Neural cell (in vitro differentiated cells): ENCODE measurements at regions not wholly inside any gene's neighbourhood (a gene's known extent, or its start where the extent isn't known, plus 50 kb on each side); places are given as distances from the start of the nearest gene placed in this dataset.

Experiments
- H2AFZ ChIP-seq: fragments of 200-600, 300-800 bp; sonication (generic), shearing (Covaris generic); 2 replicates; pipeline ENCODE4 v1.6.0; 2014; ENCODE audit warnings: low read depth, mild to moderate bottlenecking, antibody characterized with exemption, low read length, moderate library complexity
- H3F3A ChIP-seq: fragments of 200-600 bp; shearing (Covaris generic); 2 replicates; pipeline ENCODE4 v1.6.1; 2016; ENCODE audit warnings: mild to moderate bottlenecking, moderate library complexity, mixed read lengths, antibody characterized with exemption, low read length; ENCODE audit not compliant: insufficient read depth, poor library complexity, severe bottlenecking
- H3K27ac ChIP-seq: fragments of 200-600, 300-800 bp; sonication (generic), shearing (Covaris generic); 2 replicates; pipeline ENCODE4 v1.5.1; 2014; ENCODE audit warnings: mild to moderate bottlenecking, low read length, moderate library complexity
- H3K27me3 ChIP-seq: fragments of 300-800, 200-600 bp; sonication (generic), shearing (Covaris generic); 2 replicates; pipeline ENCODE4 v1.6.0; 2014; ENCODE audit warnings: mild to moderate bottlenecking, low read depth, low read length, moderate library complexity; ENCODE audit not compliant: insufficient read depth
- H3K36me3 ChIP-seq: fragments of 300-800, 200-600 bp; sonication (generic), shearing (Covaris generic); 2 replicates; pipeline ENCODE4 v1.5.1; 2014; ENCODE audit warnings: mild to moderate bottlenecking, antibody characterized with exemption, low read length, moderate library complexity; ENCODE audit not compliant: insufficient read depth
- H3K4me2 ChIP-seq: fragments of 300-800, 200-600 bp; sonication (generic), shearing (Covaris generic); 2 replicates; pipeline ENCODE4 v1.6.0; 2014; ENCODE audit warnings: mild to moderate bottlenecking, low read length
- H3K4me3 ChIP-seq: fragments of 300-800, 200-600 bp; sonication (generic), shearing (Covaris generic); 2 replicates; pipeline ENCODE4 v1.5.1; 2014; ENCODE audit warnings: mild to moderate bottlenecking, low read length, moderate library complexity
- H3K79me2 ChIP-seq: fragments of 200-600 bp; shearing (Covaris generic); replicated peaks from 2 replicates; pipeline ENCODE4 v1.6.0; 2014; ENCODE audit warnings: mild to moderate bottlenecking, low read length, moderate library complexity; ENCODE audit not compliant: insufficient read depth
- H3K9ac ChIP-seq: fragments of 300-800, 200-600 bp; sonication (generic), shearing (Covaris generic); 2 replicates; pipeline ENCODE4 v1.6.1; 2016; ENCODE audit warnings: mild to moderate bottlenecking, low read length, mixed read lengths
- H3K9me2 ChIP-seq: fragments of 200-600 bp; shearing (Covaris generic); 2 replicates; pipeline ENCODE4 v1.6.1; 2016; ENCODE audit warnings: mild to moderate bottlenecking, low read length, mixed read lengths; ENCODE audit not compliant: insufficient read depth
- H3K9me3 ChIP-seq: fragments of 200-600, 300-800 bp; sonication (generic), shearing (Covaris generic); 2 replicates; pipeline ENCODE4 v1.6.1; 2016; ENCODE audit warnings: mild to moderate bottlenecking, mixed run types, low read length, moderate library complexity, mixed read lengths
- H4K20me1 ChIP-seq: fragments of 200-600 bp; shearing (Covaris generic); 2 replicates; pipeline ENCODE4 v1.6.1; 2016; ENCODE audit warnings: mild to moderate bottlenecking, mixed run types; ENCODE audit not compliant: insufficient read depth
- CTCF ChIP-seq: fragments of 450-650 bp; IDR thresholded peaks from 2 replicates; pipeline ENCODE4 v1.5.1; 2014; ENCODE audit warnings: antibody characterized with exemption, mild to moderate bottlenecking, moderate library complexity; ENCODE audit not compliant: poor library complexity, severe bottlenecking
- EP300 ChIP-seq: fragments of 450-650 bp; conservative IDR thresholded peaks from 2 replicates; pipeline ENCODE4 v1.6.1; 2014; ENCODE audit warnings: antibody characterized with exemption, mild to moderate bottlenecking, moderate library complexity; ENCODE audit not compliant: poor library complexity, severe bottlenecking
- EZH2 ChIP-seq: fragments of 200-600, 300-800 bp; shearing (Covaris generic), sonication (generic); IDR thresholded peaks from 2 replicates; pipeline ENCODE4 v1.6.1; 2014; ENCODE audit warnings: antibody characterized with exemption, low read length, borderline replicate concordance, mild to moderate bottlenecking; ENCODE audit not compliant: insufficient read depth, poor library complexity, severe bottlenecking
- MXI1 ChIP-seq: fragments of 450-650 bp; conservative IDR thresholded peaks from 2 replicates; pipeline ENCODE4 v1.6.1; 2014; ENCODE audit warnings: antibody characterized with exemption, mild to moderate bottlenecking; ENCODE audit not compliant: poor library complexity, severe bottlenecking
- POLR2AphosphoS5 ChIP-seq: IDR thresholded peaks from 2 replicates; pipeline ENCODE4 v1.6.1; 2012
- RAD21 ChIP-seq: fragments of 450-650 bp; conservative IDR thresholded peaks from 2 replicates; pipeline ENCODE4 v1.6.1; 2014; ENCODE audit warnings: antibody characterized with exemption, mild to moderate bottlenecking, moderate library complexity
- REST ChIP-seq: IDR thresholded peaks from 2 replicates; pipeline ENCODE4 v1.6.1; 2012; ENCODE audit warnings: borderline replicate concordance
- SMC3 ChIP-seq: fragments of 450-650 bp; conservative IDR thresholded peaks from 2 replicates; pipeline ENCODE4 v1.6.1; 2014; ENCODE audit warnings: antibody characterized with exemption, mild to moderate bottlenecking, moderate library complexity; ENCODE audit not compliant: poor library complexity
- TAF1 ChIP-seq: IDR thresholded peaks from 2 replicates; pipeline ENCODE4 v1.6.1; 2012; ENCODE audit warnings: low read depth

- no peaks in the 10 kb centered on the region for H3K36me3 ChIP-seq
- H4K20me1 ChIP-seq = no peaks in the 10 kb centered on the region
- H3K4me2 ChIP-seq = no peak overlapping the region
- no peaks in the 10 kb centered on the region for H3K79me2 ChIP-seq
- H3K27ac ChIP-seq = no peak overlapping the region
- H3K9me2 ChIP-seq = no peaks in the 10 kb centered on the region
- TF ChIP-seq EP300 = no peak
- TF ChIP-seq RAD21 = peak; percentile 29
- H3K9me3 ChIP-seq = no peaks in the 10 kb centered on the region
- no peak overlapping the region for H3K4me3 ChIP-seq
- no peaks in the 10 kb centered on the region for H3K27me3 ChIP-seq
- H2AFZ ChIP-seq = no peak overlapping the region
- no peaks in the 10 kb centered on the region for H3F3A ChIP-seq
- H3K9ac ChIP-seq = no peak overlapping the region
Measured at GRCh38 chr2:122191331-122191730, 435.9 kb downstream of the TSN start.

- H3F3A ChIP-seq = no peaks in the 10 kb centered on the region
- H3K9ac ChIP-seq = no peak overlapping the region
- TF ChIP-seq RAD21 (no peak), MXI1 (no peak), REST (no peak), EZH2 (no peak), POLR2AphosphoS5 (no peak), CTCF (no peak), SMC3 (no peak), EP300 (no peak), TAF1 (no peak)
- H3K9me2 ChIP-seq = no peaks in the 10 kb centered on the region
- no peak overlapping the region for H3K4me3 ChIP-seq
- no peaks in the 10 kb centered on the region for H3K9me3 ChIP-seq
- H3K79me2 ChIP-seq = no peaks in the 10 kb centered on the region
- H3K27me3 ChIP-seq = no peaks in the 10 kb centered on the region
- H4K20me1 ChIP-seq = no peaks in the 10 kb centered on the region
- H3K27ac ChIP-seq = no peak overlapping the region
- H2AFZ ChIP-seq = no peak overlapping the region
- no peak overlapping the region for H3K4me2 ChIP-seq
- H3K36me3 ChIP-seq = no peaks in the 10 kb centered on the region
Measured at GRCh38 chr2:122193622-122194021, 438.2 kb downstream of the TSN start.

GRCh38 chr2:122194546-122194945 is 439.1 kb downstream of the TSN start:
- H2AFZ ChIP-seq = no peak overlapping the region
- H3F3A ChIP-seq = no peaks in the 10 kb centered on the region
- H3K4me3 ChIP-seq = no peak overlapping the region
- H4K20me1 ChIP-seq = no peaks in the 10 kb centered on the region
- no peaks in the 10 kb centered on the region for H3K36me3 ChIP-seq
- no peaks in the 10 kb centered on the region for H3K9me2 ChIP-seq
- H3K79me2 ChIP-seq = no peaks in the 10 kb centered on the region
- H3K9me3 ChIP-seq = no peaks in the 10 kb centered on the region
- no peak for TF ChIP-seq MXI1
- no peak for TF ChIP-seq TAF1
- no peak for TF ChIP-seq POLR2AphosphoS5
- no peak for TF ChIP-seq EP300
- no peak for TF ChIP-seq SMC3
- TF ChIP-seq EZH2 = no peak
- TF ChIP-seq CTCF = no peak
- TF ChIP-seq REST = no peak
- no peaks in the 10 kb centered on the region for H3K27me3 ChIP-seq
- H3K4me2 ChIP-seq = no peak overlapping the region
- H3K9ac ChIP-seq = no peak overlapping the region
- no peak overlapping the region for H3K27ac ChIP-seq
